ENCODE measurements at regions not wholly inside any gene's neighbourhood (a gene's known extent, or its start where the extent isn't known, plus 50 kb on each side); places are given as distances from the start of the nearest gene placed in this dataset.

DNA sequence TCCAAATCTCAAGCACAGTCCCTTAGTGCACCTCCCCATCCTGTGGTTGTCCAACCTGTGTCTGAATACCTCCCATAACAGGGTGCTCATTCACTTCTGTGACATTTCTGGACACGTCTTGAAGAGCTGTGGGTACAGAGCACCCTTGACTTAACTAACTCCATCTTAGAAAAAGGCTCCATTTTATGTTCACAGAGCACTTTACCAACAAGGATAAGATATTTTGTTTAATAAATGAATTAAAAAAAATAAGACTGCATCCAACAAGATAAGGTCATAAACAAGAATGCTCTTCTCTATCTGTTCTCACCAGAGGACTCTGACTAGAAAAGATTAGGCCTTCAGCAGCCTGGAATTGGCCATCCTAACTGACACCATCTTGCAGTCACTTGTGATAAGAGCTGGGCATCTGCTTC is 335.2 kb upstream of the ZNF32 start:
- H3K9ac ChIP-seq (replicated peaks in 1 of 4; ENCODE audit: extremely low read depth in 1 of 4, low read depth in 3 of 4, low read length in 3 of 4): no peak overlapping the region
- no peaks in the 10 kb centered on the region; a peak in 1 of 7 replicates for H3K27me3 ChIP-seq (replicated peaks in 1 of 4; ENCODE audit: control insufficient read depth in 3 of 4, extremely low read depth in 1 of 4, insufficient read depth in 3 of 4, low read length in 3 of 4)
- H3K56ac ChIP-seq (replicated peaks; ENCODE audit: insufficient read length, low read depth, low read length): no peak overlapping the region
- WGBS, 2 experiments (ENCODE audit: extremely low coverage in 1 of 2, insufficient coverage in 1 of 2, insufficient read length in 1 of 2, insufficient replicate concordance in 2 of 2, low coverage in 1 of 2, low lambda C conversion rate in 2 of 2, missing lambda C conversion rate in 1 of 2): 85% methylated on average over 1 of the region's 1 CpG; no CpG with 5 or more reads in 1 of the 2 experiments
- TF ChIP-seq SUZ12 (IDR thresholded peaks at IDR 0.05; ENCODE audit: low read length) (no peak), BRCA1 (IDR thresholded peaks at IDR 0.05; ENCODE audit: low read depth, low read length) (no peak), TEAD4 (IDR thresholded peaks at IDR 0.05; ENCODE audit: low read depth, low read length) (no peak), ZNF274 (IDR thresholded peaks at IDR 0.05; ENCODE audit: borderline replicate concordance, extremely low read depth, low read length) (no peak)
- TF ChIP-seq, protein P1, sequence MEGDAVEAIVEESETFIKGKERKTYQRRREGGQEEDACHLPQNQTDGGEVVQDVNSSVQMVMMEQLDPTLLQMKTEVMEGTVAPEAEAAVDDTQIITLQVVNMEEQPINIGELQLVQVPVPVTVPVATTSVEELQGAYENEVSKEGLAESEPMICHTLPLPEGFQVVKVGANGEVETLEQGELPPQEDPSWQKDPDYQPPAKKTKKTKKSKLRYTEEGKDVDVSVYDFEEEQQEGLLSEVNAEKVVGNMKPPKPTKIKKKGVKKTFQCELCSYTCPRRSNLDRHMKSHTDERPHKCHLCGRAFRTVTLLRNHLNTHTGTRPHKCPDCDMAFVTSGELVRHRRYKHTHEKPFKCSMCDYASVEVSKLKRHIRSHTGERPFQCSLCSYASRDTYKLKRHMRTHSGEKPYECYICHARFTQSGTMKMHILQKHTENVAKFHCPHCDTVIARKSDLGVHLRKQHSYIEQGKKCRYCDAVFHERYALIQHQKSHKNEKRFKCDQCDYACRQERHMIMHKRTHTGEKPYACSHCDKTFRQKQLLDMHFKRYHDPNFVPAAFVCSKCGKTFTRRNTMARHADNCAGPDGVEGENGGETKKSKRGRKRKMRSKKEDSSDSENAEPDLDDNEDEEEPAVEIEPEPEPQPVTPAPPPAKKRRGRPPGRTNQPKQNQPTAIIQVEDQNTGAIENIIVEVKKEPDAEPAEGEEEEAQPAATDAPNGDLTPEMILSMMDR (IDR thresholded peaks at IDR 0.05; ENCODE audit: control extremely low read depth in 1 of 3, insufficient read depth in 1 of 3, low read depth in 1 of 3, low read length in 3 of 3): no peak
- no peak overlapping the region for H2AK5ac ChIP-seq (ENCODE audit: low read depth, low read length)
- no peaks in the 10 kb centered on the region for H3K36me3 ChIP-seq (ENCODE audit: control insufficient read depth in 2 of 4, insufficient read depth in 4 of 4, low read length in 3 of 4)
- peak overlapping the region; percentile 66; the same call in 1 of the 2 replicates for H4K8ac ChIP-seq (ENCODE audit: extremely low read depth, insufficient read depth, low read length)
- no peaks in the 10 kb centered on the region for H4K20me1 ChIP-seq (replicated peaks in 1 of 2; ENCODE audit: control insufficient read depth in 1 of 2, insufficient read depth in 2 of 2, low read length in 2 of 2)
- no peak overlapping the region for H3K4me2 ChIP-seq (ENCODE audit: insufficient read depth in 1 of 2, low read depth in 2 of 2, low read length in 2 of 2)
- H2BK20ac ChIP-seq (ENCODE audit: low read length): no peak overlapping the region
- peaks cover 0 to 4% of the 10 kb centered on the region in 2 experiments; a peak in 2 of 4 replicates for H3K9me3 ChIP-seq (ENCODE audit: insufficient read depth in 2 of 2, low read depth in 1 of 2, low read length in 1 of 2)
- H3K4ac ChIP-seq (replicated peaks; ENCODE audit: insufficient read length, low read depth, low read length): no peak overlapping the region
- H3K18ac ChIP-seq (ENCODE audit: extremely low read depth, low read length): no peak overlapping the region
- CTCF ChIA-PET (ENCODE audit: partially characterized antibody): interaction anchor here (2.0 kb wide), 1 partner anchor 46 kb away, joined by 5 read pairs; no protein-coding TSS in a partner anchor
- POLR2A ChIA-PET (ENCODE audit: partially characterized antibody): no interaction called here
- H2BK15ac ChIP-seq (ENCODE audit: low read length): no peak overlapping the region
- no peak for DNase-seq (ENCODE audit: low read depth in 1 of 2, low spot score in 2 of 2)
- no peak for FAIRE-seq
- H3K27ac ChIP-seq (ENCODE audit: low read depth, low read length): no peak overlapping the region
- H3K23me2 ChIP-seq (ENCODE audit: low read depth, low read length): no peaks in the 10 kb centered on the region
- no peak overlapping the region for H3K14ac ChIP-seq (ENCODE audit: insufficient read length)
- no peaks in the 10 kb centered on the region for H3K79me1 ChIP-seq (ENCODE audit: low read depth, low read length)
- H2BK12ac ChIP-seq (ENCODE audit: low read depth, low read length): no peak overlapping the region
- no peak overlapping the region for H3K23ac ChIP-seq (ENCODE audit: insufficient read length)
- no peak overlapping the region for H4K5ac ChIP-seq (ENCODE audit: insufficient read length, low read depth, low read length)
- H3K79me2 ChIP-seq (ENCODE audit: control insufficient read depth in 1 of 2, insufficient read depth in 2 of 2, low read length in 2 of 2): no peaks in the 10 kb centered on the region
- H2BK5ac ChIP-seq (ENCODE audit: low read depth, low read length): no peak overlapping the region
- no peak overlapping the region for H4K91ac ChIP-seq (replicated peaks; ENCODE audit: insufficient read length, low read length)
- no peak overlapping the region for H2BK120ac ChIP-seq (replicated peaks; ENCODE audit: low read depth, low read length)
- no peak overlapping the region for H3K4me3 ChIP-seq (ENCODE audit: extremely low read depth in 1 of 4, insufficient read depth in 2 of 4, low read depth in 3 of 4, low read length in 4 of 4)
- no peaks in the 10 kb centered on the region for H3K4me1 ChIP-seq (replicated peaks in 1 of 4; ENCODE audit: control insufficient read depth in 3 of 4, insufficient read depth in 4 of 4, low read length in 3 of 4)
- H2AFZ ChIP-seq (ENCODE audit: low read length): no peak overlapping the region

Measured in H1 (cell line).